GM19025 (cell line): ENCODE measurements at regions not wholly inside any gene's neighbourhood (a gene's known extent, or its start where the extent isn't known, plus 50 kb on each side); places are given as distances from the start of the nearest gene placed in this dataset.
"Not testable (repeated sequence)": the region's sequence is repeated elsewhere in the genome, so short reads cannot be mapped to it uniquely, and the experiment has no call there.

Experiments used
- ATAC-seq: cut with Tn5 transposase; IDR thresholded peaks from one replicate; pipeline ENCODE4 v1.9.1; 2021; ENCODE audit warnings: mild to moderate bottlenecking, low read depth, moderate library complexity; ENCODE audit not compliant: unreplicated experiment

DNA sequence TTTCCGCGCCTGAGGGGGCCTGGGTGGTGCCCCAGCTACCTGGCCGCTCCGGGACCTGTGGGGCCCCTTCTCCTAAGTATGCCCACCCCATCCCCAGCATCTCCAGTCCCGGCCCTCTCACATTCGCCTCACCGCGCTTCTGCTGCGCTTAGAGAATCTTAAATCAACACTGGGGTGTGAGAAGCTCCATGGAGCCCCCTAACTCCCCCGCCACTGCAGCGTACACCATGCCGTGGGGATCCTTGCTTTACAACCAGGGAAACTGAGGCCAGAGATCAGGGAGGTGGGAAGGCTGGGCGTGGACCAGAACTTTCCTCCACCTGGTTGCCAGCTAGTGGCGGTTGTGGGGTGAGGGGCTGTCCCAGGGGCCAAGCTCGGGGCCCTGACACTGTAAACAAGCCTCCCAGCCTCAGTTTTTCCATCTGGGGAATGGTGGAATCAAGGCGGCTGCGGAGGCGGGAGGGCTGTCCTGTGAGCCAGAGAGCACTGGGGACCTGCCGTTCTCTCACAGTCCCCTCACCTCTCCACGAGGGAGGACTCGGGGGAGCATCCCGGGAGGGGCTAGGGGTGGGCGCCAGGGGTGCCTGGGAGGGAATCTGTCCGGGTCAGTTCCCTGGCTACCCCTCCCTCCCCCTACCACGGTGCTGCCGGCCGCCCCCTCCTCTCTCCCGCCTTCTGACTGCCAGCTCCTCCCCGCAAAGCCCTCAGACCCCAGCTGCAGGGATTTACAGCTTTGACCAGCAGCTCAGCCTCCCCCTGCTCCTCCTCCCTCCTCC, 161.2 kb downstream of the C9orf50 start:
- no peak for ATAC-seq

DNA sequence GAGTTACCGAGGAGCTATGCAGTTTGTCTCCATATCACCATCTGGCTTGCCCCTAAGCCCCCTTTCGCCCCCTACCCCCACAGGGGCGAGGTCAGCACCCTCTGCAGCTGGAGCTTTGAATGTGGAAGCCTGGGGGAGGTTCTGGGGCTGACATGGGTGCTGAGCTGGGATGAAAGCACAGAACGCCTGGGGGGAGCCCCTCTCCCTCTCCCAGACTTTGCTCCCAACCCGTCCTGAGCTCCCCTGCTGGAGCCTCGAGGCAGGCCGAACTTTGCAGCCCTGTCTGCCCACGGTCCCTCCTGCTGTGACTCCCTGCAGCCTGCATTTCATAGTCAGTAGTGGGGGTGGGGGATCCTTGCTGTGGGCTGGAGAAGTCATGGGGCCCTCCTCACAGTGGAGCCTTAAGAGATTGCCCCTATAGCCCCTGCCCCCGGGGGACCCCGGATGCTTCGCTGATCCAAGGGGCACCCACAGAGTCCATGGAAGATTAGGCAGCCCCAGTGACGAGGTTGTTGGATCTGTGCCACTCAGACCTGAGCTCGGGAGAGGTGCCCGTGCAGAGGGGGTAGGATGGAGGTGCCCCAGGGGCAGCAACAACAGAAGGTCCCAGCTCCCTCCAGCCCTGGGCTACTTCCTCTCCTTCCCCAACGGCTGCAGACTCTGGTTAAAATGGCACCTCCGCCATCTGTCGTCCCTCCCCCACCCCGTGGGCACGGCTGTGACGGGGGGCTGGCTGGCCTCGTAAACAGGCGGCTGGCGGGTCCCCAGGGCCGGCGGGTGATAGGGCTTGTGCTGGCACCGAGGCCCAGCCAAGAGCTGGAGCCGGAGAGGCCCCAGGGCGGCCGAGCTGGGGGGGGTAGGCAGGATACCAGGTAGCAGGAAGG, 162.0 kb downstream of the C9orf50 start:
- no peak for ATAC-seq

DNA sequence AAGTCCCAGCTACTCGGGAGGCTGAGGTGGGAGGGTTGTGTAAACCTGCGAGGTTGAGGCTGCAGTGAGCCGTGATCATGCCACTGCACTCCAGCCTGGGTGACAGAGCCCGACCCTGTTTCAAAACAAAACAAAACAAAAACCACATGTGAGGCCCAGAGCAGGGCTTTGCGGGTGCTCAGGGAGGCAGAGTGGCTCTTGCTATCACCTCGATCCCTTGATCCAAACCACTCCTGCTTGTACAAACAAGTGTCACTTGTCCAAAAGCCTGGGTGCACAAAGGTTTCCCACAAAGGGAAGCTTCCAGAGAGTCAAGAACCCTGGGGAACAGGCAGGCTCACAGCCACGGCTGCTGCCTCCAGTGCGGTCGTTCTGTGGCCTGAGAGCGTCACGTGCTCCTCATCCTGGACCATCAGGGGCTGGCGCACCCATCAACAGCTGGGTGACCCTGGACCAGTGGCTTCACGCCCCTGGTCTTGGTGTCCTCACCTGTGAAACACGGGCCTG, 162.7 kb downstream of the C9orf50 start:
- no peak for ATAC-seq

DNA sequence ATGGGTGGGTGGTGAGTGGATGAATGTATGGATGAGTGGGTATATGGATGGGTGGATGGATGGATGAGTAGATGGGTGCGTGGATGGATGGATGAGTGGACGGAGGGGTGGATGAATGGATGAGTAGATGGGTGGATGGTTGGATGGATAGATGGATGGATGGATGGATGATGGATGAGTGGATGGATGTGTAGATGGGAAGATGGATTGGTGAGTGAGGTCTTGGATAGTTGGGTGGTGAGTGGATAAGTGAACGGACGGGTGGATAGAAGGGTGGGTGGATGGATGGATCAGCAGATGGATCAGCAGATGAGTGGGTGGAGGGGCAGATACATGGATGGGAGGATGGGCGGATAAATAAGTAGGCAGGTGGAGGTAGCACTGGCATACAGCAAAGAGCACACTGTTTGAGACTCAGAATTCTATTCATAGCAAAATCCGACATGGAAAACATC, 163.5 kb downstream of the C9orf50 start:
- ATAC-seq = no peak

DNA sequence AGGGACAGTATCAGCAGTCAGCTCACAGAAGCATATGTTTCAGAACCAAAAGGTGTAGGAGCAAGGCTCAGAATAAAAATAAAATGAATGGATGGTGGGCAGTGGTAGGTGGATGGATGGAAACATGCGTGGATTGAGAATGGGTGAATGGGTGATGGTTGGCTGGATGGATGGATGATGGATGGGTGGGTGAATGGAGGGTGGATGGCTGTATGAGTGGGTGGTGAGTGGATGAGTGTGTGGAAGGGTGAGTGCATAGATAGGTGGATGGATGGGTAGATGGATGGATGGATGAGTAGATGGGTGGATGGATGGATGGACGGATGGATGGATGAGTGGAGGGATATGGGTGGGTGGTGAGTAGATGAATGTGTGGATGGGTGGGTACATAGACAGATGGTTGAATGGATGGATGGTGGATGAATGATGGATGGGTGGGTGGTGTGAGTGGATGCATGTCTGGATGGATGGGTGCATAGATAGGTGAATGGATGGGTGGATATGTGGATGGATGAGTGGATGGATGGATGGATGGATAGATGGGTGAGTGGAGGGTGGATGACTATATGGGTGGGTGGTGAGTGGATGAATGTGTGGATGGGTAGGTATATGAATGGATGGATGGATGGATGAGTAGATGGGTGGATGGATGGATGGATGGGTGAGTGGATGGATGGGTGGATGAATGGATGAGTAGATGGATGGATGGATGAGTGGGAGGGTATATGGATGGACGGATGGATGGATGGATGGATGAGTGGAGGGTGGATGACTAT, 164.2 kb downstream of the C9orf50 start:
- no peak for ATAC-seq

DNA sequence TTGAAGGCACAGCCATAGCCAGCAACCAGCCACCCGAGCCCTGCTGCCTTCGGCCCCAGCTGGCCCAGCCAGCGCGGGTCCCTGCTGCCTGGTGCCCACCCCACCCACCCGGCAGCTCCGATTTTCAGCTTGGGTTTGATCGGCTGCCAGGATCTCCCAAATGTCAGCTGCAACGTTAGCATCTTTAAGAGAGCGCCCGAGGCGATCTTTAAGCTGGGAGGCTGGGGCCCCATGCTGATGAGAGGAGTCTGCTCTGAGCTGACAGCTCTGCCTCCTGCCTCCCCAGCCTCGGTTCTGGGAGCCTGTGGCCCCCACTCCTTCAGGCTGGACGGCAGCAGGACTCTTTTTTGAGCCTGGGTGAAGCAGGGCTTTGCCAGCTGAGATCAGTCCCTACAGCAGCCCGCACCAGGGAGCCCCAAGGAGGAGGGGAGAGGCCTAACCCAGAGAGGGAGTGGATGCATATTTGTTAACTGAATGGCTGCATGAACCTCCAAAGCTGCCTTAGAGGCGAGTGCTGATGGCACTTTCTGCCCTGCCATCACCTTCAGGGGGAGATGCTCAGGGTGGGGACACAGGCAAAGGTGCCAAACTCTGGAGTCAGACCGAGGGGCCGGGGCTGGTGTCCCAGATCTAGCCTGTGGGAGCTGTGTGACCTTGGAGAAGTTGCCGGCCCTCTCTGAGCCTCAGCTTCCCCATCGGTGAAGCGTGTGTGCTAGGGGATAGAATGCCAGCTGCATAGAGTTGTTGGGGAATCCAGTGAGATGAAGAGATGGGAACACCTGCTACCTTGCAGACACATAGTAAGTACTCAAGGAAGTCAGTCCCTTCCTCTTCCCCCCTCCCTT, 165.5 kb downstream of the C9orf50 start:
- no peak for ATAC-seq

DNA sequence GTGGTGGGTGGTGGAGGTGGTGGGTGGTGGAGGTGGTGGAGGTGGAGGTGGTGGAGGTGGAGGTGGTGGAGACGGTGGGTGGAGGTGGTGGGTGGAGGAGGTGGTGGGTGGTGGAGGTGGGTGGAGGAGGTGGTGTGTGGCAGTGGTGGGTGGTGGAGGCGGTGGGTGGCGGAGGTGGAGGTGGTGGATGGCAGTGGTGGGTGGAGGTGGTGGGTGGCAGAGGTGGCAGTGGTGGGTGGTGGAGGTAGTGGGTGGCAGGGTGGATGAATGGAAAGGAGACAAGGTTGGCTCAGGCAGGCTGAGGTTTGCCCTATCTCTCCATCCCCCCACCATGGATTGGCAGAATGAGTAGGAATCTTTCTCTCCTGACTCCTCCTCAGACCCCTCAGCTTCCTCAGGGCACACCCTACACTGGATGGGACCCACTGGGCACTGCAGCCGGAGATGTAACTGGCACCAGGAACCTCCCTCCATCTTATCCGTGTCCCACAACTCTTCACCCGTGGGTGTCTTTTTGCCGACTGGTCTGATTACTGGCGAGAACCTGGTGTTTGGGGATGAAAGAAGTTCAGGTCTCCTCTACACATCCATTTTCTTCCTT, 166.3 kb downstream of the C9orf50 start:
- no peak for ATAC-seq

DNA sequence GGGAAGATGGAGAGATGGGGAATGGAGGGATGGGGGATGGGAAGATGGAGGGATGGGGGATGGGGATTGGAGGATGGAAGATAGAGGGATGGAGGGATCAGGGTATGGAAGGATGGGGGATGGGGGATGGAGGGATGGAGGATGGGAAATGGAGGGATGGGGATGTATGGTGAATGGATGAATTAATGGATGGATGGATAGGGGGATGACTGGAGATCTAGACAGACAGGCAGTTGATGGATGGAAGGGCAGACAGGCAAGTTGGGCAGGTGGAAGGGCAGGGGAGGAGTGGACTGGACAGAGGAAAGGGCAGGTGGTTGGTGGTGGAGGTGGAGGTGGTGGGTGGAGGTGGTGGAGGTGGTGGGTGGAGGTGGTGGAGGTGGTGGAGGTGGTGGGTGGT, 167.2 kb downstream of the C9orf50 start:
- no peak for ATAC-seq

DNA sequence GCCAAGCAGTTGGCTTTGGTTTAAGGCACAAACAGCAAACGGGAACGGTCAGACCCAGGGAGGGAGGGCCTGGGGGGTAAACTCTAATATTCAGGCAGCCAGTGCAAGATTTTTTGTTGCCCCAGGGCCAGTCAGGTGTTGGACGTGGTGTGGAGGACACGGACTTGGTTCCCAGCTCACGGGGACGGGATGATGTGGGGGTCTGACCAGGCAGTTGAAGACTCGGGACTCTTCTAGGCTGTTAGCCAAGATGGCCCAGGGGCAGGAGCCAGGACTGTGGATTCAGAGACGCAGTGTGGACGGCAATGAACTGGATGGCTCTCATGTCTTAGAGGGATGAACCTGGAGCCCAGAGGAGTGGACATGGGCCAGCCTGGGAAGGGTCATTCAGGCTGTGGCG, 169.2 kb downstream of the C9orf50 start:
- no peak for ATAC-seq

DNA sequence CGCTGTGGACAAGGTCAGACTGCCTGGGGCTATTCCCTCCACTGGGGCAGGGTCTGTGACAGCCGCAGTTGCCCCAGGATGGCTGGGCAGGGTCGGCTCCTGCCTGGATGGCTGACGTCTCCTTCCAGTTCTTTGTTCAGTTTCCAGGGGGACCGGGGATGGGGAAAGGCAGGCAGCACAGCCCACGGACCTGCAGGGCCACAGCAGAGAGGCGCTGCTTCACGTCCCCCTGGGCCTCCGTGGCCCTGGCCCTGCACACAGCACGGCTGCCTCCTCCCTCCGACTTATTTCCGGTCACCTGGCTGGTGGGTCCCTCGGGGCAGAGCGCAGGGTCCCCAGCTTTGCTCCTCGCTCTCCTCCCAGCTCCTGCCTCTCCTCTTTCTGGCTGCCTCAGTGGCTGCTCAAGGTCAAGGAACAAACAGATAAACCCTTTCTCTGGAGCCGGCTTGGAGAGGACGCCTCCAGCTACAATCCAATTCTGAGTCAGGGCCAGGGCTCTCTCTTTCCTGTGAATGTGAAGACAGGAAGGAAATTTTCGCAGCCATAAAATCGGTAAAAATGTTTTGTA, 169.7 kb downstream of the C9orf50 start:
- ATAC-seq = no peak

DNA sequence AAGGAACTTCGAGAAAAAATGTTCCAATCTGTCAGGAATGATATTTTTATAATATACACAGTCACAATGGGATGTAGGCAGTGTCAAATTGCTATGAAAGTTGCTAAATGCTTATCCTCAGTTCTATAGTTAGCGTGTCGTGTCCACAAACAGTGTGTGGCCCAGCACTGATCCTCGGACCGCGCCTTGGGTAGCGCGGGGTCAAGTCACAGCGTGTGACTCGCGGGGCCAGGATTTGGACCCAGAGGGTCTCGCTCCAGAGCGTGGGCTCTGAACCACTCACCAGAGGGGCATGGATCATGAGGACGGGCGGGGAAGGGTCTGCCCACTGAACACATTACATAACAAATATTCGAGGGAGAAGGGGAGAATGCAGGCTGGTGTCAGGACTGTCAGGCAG, 171.8 kb downstream of the C9orf50 start:
- no peak for ATAC-seq

DNA sequence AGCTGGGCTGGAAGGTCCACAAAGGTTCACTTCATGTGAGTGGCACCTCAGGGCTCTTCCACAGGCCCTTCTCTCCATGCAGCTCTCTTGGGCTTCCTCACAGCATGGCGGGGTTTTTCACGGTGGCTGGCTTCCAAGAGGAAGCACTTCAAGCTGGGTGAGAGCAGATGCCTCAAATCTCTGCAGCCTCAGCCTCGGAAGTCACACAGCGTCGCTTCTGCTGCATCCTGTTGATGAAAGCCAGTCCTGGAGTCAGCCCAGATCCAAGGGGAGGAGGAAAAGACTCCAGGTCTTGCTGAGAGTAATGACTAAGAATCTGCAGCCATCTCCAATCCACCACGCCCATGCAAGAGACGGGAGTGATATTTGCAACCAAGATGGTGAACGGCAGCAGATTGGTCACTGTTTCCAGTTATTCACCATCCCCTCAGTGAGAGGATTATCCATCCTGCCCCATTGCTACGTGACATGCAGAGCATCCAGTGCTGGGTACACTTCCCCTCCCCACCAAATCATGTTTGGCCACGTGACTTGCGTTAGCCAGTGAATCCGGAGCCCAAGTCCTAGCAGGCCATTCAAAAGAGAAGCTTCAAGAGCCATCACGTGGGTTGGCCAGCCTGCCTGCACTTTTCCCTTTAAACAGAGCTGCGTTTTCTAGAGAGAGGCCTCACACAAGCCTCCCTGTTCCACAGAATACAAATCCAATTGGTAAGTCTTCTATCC, 173.9 kb downstream of the C9orf50 start:
- no peak for ATAC-seq

DNA sequence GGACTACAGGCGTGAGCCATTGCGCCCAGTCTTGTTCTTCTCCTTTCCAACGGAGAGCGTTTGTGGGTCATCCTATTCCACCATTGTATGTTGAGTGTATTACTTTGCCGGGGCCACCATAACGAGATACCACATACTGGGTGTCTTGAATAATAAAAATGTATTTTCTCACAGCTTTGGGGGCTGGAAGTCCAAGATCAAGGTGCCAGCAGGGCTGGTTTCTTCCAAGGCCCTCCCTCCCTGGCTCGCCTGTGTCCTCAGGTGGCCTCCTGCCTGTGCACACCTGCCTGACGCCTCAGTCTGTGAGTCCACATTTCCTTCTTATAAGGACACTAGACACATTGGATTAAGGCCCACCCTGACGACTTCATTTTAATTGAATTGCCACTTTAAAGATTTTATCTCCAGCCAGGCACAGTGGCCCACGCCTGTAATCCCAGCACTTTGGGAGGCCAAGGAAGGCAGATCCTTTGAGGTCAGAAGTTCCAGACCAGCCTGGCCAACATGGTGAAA, 175.1 kb downstream of the C9orf50 start:
- ATAC-seq = no peak

DNA sequence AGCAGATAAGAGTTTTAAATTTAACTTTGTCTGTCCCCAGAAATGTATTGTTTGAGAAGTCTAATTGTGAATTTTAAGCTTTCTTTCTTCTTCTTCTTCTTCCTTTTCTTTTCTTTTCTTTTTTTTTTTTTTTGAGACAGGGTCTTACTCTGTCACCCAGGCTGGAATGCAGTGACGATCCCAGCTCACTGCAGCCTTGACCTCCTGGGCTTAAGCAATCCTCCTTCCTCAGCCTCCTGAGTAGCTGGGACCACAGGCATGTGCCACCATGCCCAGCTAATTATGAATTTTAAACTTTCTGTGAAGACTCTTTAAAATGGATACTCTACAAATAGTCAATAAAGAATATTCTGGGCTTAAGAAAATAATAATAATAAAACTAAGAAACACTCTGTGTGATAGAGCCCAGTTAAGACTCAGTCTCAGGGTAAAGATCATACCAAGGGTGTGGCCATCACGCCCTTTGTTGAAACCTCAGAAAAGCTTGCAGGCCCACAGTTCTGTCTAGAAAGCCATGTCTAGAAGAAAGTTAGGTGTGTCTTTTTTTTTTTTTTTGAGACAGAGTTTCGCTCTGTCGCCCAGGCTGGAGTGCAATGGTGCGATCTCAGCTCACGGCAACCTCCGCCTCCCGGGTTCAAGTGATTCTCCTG, 177.3 kb downstream of the C9orf50 start:
- not testable (repeated sequence) for ATAC-seq

DNA sequence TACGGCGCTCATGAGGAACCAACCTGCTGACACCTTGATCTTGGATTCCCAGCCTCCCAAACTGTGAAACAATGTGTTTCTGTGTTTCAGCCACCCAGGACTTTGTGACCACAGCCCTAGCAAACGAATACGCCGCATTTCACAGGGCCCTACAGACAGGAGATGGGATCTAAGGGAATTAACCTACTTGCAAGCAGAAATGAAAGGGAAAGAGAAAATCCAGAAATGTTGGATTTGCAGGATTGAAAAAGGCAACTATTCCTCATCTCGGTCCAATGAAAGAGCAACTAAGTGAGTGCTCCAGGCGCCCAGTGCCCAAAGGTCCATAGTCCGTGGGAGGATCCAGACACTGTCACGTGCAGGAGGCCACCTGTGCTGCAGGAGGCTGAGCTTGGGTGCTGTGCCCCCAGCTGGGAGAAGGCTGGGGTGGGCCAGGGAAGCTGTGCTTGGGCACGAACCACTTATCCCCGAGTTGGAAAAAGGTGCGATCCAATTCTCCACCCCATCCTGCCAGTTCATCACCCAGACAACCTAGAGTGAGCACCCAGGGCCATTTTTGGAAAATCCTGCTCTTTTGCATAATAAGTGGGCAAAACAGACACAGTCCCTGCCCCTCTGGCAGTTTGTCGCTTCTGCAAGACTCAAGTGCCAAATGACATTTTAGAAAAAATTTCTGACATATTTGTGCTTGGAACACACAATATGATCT, 177.9 kb downstream of the C9orf50 start:
- ATAC-seq = no peak

DNA sequence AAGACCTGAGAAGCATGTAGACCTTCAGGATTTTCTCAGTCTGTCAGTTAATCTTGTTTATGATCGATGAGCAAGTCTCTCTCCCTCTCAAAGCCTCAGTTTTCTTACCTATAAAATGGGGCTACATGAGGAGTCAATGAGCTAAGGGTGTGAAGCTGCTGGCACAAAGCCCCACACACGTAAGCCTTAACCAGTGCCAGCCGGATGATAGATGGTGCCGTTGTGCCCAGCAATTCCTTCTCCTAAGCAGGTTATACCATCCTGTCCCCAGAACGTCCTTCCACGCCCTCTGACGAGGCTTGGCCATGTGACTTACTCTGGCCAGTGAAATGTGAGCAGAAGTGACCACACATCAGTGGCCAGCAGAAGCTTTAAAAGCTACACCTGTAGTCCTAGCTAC, 179.0 kb downstream of the C9orf50 start:
- ATAC-seq = no peak
